T-helper 17 cell (primary cell): ENCODE measurements at regions not wholly inside any gene's neighbourhood (a gene's known extent, or its start where the extent isn't known, plus 50 kb on each side); places are given as distances from the start of the nearest gene placed in this dataset.

Experiments
- ATAC-seq: fragments of 150-1000 bp; cut with Tn5 transposase; 2 replicates; pipeline ENCODE4 v1.10.0; 2021; ENCODE audit warnings: mild to moderate bottlenecking, moderate library complexity
- DNase-seq, 3 donors: peaks; one replicate each; pipeline versions ENCODE4 v3.0.0 to v3.0.0-alpha.2; 2020 to 2021
- H3K9me3 ChIP-seq: one replicate; pipeline ENCODE4 v1.7.0; 2013; ENCODE audit warnings: low read length, mild to moderate bottlenecking; ENCODE audit not compliant: control insufficient read depth, poor library complexity, severe bottlenecking
- H3K27ac Mint-ChIP-seq: one replicate; pipeline ENCODE4 v1.8.0; 2022; ENCODE audit warnings: mild to moderate bottlenecking, moderate library complexity, mixed read lengths
- H3K27me3 Mint-ChIP-seq: one replicate; pipeline ENCODE4 v1.8.0; 2022; ENCODE audit warnings: mixed read lengths
- H3K36me3 Mint-ChIP-seq: one replicate; pipeline ENCODE4 v1.8.0; 2022; ENCODE audit warnings: low read depth, mixed read lengths
- H3K4me1 Mint-ChIP-seq: one replicate; pipeline ENCODE4 v1.8.0; 2022; ENCODE audit warnings: mild to moderate bottlenecking, mixed read lengths
- H3K4me3 Mint-ChIP-seq: one replicate; pipeline ENCODE4 v1.8.0; 2022; ENCODE audit warnings: mild to moderate bottlenecking, moderate library complexity, mixed read lengths

GRCh38 chr16:51376080-51376479 is 225.0 kb upstream of the SALL1 start:
- H3K9me3 ChIP-seq, result no peaks in the 10 kb centered on the region
- no peaks in the 10 kb centered on the region for H3K27me3 Mint-ChIP-seq
- DNase-seq (no peak), ATAC-seq (no peak)
- no peak overlapping the region for H3K27ac Mint-ChIP-seq
- no peak overlapping the region for H3K4me3 Mint-ChIP-seq
- H3K4me1 Mint-ChIP-seq, result no peaks in the 10 kb centered on the region
- no peaks in the 10 kb centered on the region for H3K36me3 Mint-ChIP-seq

- ATAC-seq (no peak), DNase-seq (no peak)
- Mint-ChIP-seq H3K4me3 (no peak overlapping the region), H3K27ac (no peak overlapping the region), H3K36me3 (no peaks in the 10 kb centered on the region), H3K27me3 (no peaks in the 10 kb centered on the region), H3K4me1 (no peaks in the 10 kb centered on the region)
- no peaks in the 10 kb centered on the region for H3K9me3 ChIP-seq
Observed at GRCh38 chr16:51374790-51375189, 223.7 kb upstream of the SALL1 start.

GRCh38 chr16:51374346-51374745 is 223.3 kb upstream of the SALL1 start:
- ATAC-seq, result no peak
- DNase-seq, result no peak
- no peaks in the 10 kb centered on the region for H3K36me3 Mint-ChIP-seq
- no peaks in the 10 kb centered on the region for H3K27me3 Mint-ChIP-seq
- no peak overlapping the region for H3K27ac Mint-ChIP-seq
- H3K9me3 ChIP-seq, result no peaks in the 10 kb centered on the region
- no peak overlapping the region for H3K4me3 Mint-ChIP-seq
- no peaks in the 10 kb centered on the region for H3K4me1 Mint-ChIP-seq

GRCh38 chr16:51365715-51366114 is 214.6 kb upstream of the SALL1 start:
- Mint-ChIP-seq H3K4me1 (no peaks in the 10 kb centered on the region), H3K4me3 (no peak overlapping the region), H3K27me3 (no peaks in the 10 kb centered on the region), H3K27ac (no peak overlapping the region), H3K36me3 (no peaks in the 10 kb centered on the region)
- no peaks in the 10 kb centered on the region for H3K9me3 ChIP-seq
- no peak for DNase-seq
- ATAC-seq, result no peak

- Mint-ChIP-seq H3K27ac (no peak overlapping the region), H3K4me3 (no peak overlapping the region)
Observed at GRCh38 chr16:51359141-51359955, 208.3 kb upstream of the SALL1 start.

GRCh38 chr16:51357839-51358238 is 206.8 kb upstream of the SALL1 start:
- Mint-ChIP-seq H3K27ac (no peak overlapping the region), H3K27me3 (no peaks in the 10 kb centered on the region), H3K36me3 (no peaks in the 10 kb centered on the region), H3K4me3 (no peak overlapping the region), H3K4me1 (no peaks in the 10 kb centered on the region)
- DNase-seq (no peak), ATAC-seq (no peak)
- no peaks in the 10 kb centered on the region for H3K9me3 ChIP-seq

More at GRCh38 chr16:51359141-51359955, 208.3 kb upstream of the SALL1 start:
- Mint-ChIP-seq H3K27me3 (no peaks in the 10 kb centered on the region), H3K36me3 (no peaks in the 10 kb centered on the region), H3K4me1 (no peaks in the 10 kb centered on the region)
- DNase-seq, result no peak
- no peaks in the 10 kb centered on the region for H3K9me3 ChIP-seq
- no peak for ATAC-seq

GRCh38 chr16:51355875-51356274 is 204.8 kb upstream of the SALL1 start:
- H3K27ac Mint-ChIP-seq, result no peak overlapping the region
- no peak overlapping the region for H3K4me3 Mint-ChIP-seq
- no peak for DNase-seq
- H3K4me1 Mint-ChIP-seq, result no peaks in the 10 kb centered on the region
- no peaks in the 10 kb centered on the region for H3K36me3 Mint-ChIP-seq
- no peaks in the 10 kb centered on the region for H3K27me3 Mint-ChIP-seq
- no peaks in the 10 kb centered on the region for H3K9me3 ChIP-seq
- no peak for ATAC-seq

- no peak for ATAC-seq
- H3K9me3 ChIP-seq, result no peaks in the 10 kb centered on the region
- Mint-ChIP-seq H3K27me3 (no peaks in the 10 kb centered on the region), H3K4me1 (no peaks in the 10 kb centered on the region), H3K4me3 (no peak overlapping the region), H3K36me3 (no peaks in the 10 kb centered on the region), H3K27ac (no peak overlapping the region)
- DNase-seq, result no peak
Observed at GRCh38 chr16:51355195-51355594, 204.1 kb upstream of the SALL1 start.

- H3K9me3 ChIP-seq, result no peaks in the 10 kb centered on the region
- no peak for DNase-seq
- no peak for ATAC-seq
- Mint-ChIP-seq H3K27ac (no peak overlapping the region), H3K27me3 (no peaks in the 10 kb centered on the region), H3K4me1 (no peaks in the 10 kb centered on the region), H3K36me3 (no peaks in the 10 kb centered on the region), H3K4me3 (no peak overlapping the region)
Observed at GRCh38 chr16:51353055-51353454, 202.0 kb upstream of the SALL1 start.

- Mint-ChIP-seq H3K36me3 (no peaks in the 10 kb centered on the region), H3K4me1 (no peaks in the 10 kb centered on the region), H3K27me3 (no peaks in the 10 kb centered on the region), H3K27ac (no peak overlapping the region), H3K4me3 (no peak overlapping the region)
- H3K9me3 ChIP-seq, result no peaks in the 10 kb centered on the region
- no peak for ATAC-seq
- DNase-seq, result no peak
Observed at GRCh38 chr16:51349626-51350025, 198.6 kb upstream of the SALL1 start.

- H3K36me3 Mint-ChIP-seq, result no peaks in the 10 kb centered on the region
- no peak overlapping the region for H3K27ac Mint-ChIP-seq
- no peaks in the 10 kb centered on the region for H3K9me3 ChIP-seq
- H3K27me3 Mint-ChIP-seq, result no peaks in the 10 kb centered on the region
- H3K4me1 Mint-ChIP-seq, result no peaks in the 10 kb centered on the region
- no peak overlapping the region for H3K4me3 Mint-ChIP-seq
- ATAC-seq (no peak), DNase-seq (no peak)
Observed at GRCh38 chr16:51343411-51343810, 192.3 kb upstream of the SALL1 start.

GRCh38 chr16:51341204-51341603 is 190.1 kb upstream of the SALL1 start:
- no peaks in the 10 kb centered on the region for H3K36me3 Mint-ChIP-seq
- H3K27ac Mint-ChIP-seq, result no peak overlapping the region
- no peaks in the 10 kb centered on the region for H3K9me3 ChIP-seq
- H3K4me3 Mint-ChIP-seq, result no peak overlapping the region
- DNase-seq (no peak), ATAC-seq (no peak)
- H3K27me3 Mint-ChIP-seq, result no peaks in the 10 kb centered on the region
- H3K4me1 Mint-ChIP-seq, result no peaks in the 10 kb centered on the region

- no peak for DNase-seq
- no peaks in the 10 kb centered on the region for H3K4me1 Mint-ChIP-seq
Observed at GRCh38 chr16:51337662-51338061, 186.6 kb upstream of the SALL1 start.

GRCh38 chr16:51328733-51329132 is 177.7 kb upstream of the SALL1 start:
- no peak overlapping the region for H3K27ac Mint-ChIP-seq
- no peak overlapping the region for H3K4me3 Mint-ChIP-seq
- peaks cover 4% of the 10 kb centered on the region for H3K9me3 ChIP-seq
- no peaks in the 10 kb centered on the region for H3K27me3 Mint-ChIP-seq
- no peak for ATAC-seq
- H3K4me1 Mint-ChIP-seq, result no peaks in the 10 kb centered on the region
- no peaks in the 10 kb centered on the region for H3K36me3 Mint-ChIP-seq
- DNase-seq, result no peak

More at GRCh38 chr16:51337662-51338061, 186.6 kb upstream of the SALL1 start:
- ATAC-seq, result no peak
- no peaks in the 10 kb centered on the region for H3K9me3 ChIP-seq
- no peak overlapping the region for H3K27ac Mint-ChIP-seq
- H3K4me3 Mint-ChIP-seq, result no peak overlapping the region
- H3K27me3 Mint-ChIP-seq, result no peaks in the 10 kb centered on the region
- no peaks in the 10 kb centered on the region for H3K36me3 Mint-ChIP-seq
